T-cell (primary cell): ENCODE measurements at regions not wholly inside any gene's neighbourhood (a gene's known extent, or its start where the extent isn't known, plus 50 kb on each side); places are given as distances from the start of the nearest gene placed in this dataset.
"Not testable (repeated sequence)": the region's sequence is repeated elsewhere in the genome, so short reads cannot be mapped to it uniquely, and the experiment has no call there.

Experiments
- ATAC-seq, 4 experiments: fragments of 200-7000 bp in 3 of 4; fragments of 150-1000 bp in 1 of 4; cut with Tn5 transposase; replicated peaks in 1 of 4; 1 replicate in 3 of 4; 2 replicates in 1 of 4; pipeline ENCODE4 v1.10.0; 2021; ENCODE audit warnings: moderate library complexity in 3 of 4, mild to moderate bottlenecking in 2 of 4, moderate number of reproducible peaks in 1 of 4
- CTCF ChIA-PET, 2 donors: fragments of 300-600 bp; sonication (Branson Sonifier 250); formaldehyde crosslinking; loops; one replicate each; lab custom pipeline; 2022; ENCODE audit warnings: antibody characterized with exemption in 2 of 2; lab: Charles Lee
- POLR2A ChIA-PET, 2 donors: fragments of 300-600 bp; sonication (Branson Sonifier 250); formaldehyde crosslinking; loops; one replicate each; lab custom pipeline; 2022; ENCODE audit warnings: antibody characterized with exemption in 2 of 2; lab: Charles Lee
- DNase-seq, 35 experiments: peaks; one replicate each; pipeline versions ENCODE4 v3.0.0 to v3.0.0-alpha.2; 2013 to 2023
- H3K27ac ChIP-seq: one replicate; pipeline ENCODE4 v1.5.1; 2013; ENCODE audit warnings: low read length
- H3K27me3 ChIP-seq, 2 experiments: replicated peaks in 1 of 2; 1 replicate in 1 of 2; 2 replicates in 1 of 2; pipeline versions ENCODE4 v1.6.1 to v1.7.0; 2013; ENCODE audit warnings: low read length in 1 of 2, mixed read lengths in 1 of 2; ENCODE audit not compliant: control insufficient read depth in 2 of 2, insufficient read depth in 2 of 2; ENCODE audit errors: extremely low read depth in 1 of 2
- H3K36me3 ChIP-seq, 2 donors: 1 replicate in 1 of 2; 2 replicates in 1 of 2; pipeline versions ENCODE4 v1.6.1 to v1.7.0; 2013; ENCODE audit warnings: low read length in 1 of 2; ENCODE audit not compliant: control insufficient read depth in 2 of 2, insufficient read depth in 1 of 2; ENCODE audit errors: extremely low read depth in 1 of 2
- H3K4me1 ChIP-seq, 2 experiments: 1 replicate in 1 of 2; 2 replicates in 1 of 2; pipeline versions ENCODE4 v1.6.1 to v1.7.0; 2013; ENCODE audit warnings: low read length in 2 of 2, mixed read lengths in 1 of 2; ENCODE audit not compliant: insufficient read depth in 2 of 2, control insufficient read depth in 1 of 2; ENCODE audit errors: extremely low read depth in 1 of 2
- H3K4me3 ChIP-seq, 2 donors: 1 replicate in 1 of 2; 2 replicates in 1 of 2; pipeline versions ENCODE4 v1.5.1 to v1.7.0; 2013; ENCODE audit warnings: mild to moderate bottlenecking in 2 of 2, low read length in 1 of 2, moderate library complexity in 1 of 2; ENCODE audit not compliant: control insufficient read depth in 1 of 2; ENCODE audit errors: extremely low read depth in 1 of 2
- H3K9me3 ChIP-seq: 2 replicates; pipeline ENCODE4 v1.7.0; 2013
- H3K27ac Mint-ChIP-seq, 2 donors: one replicate each; pipeline ENCODE4 v1.8.0; 2020 to 2021; ENCODE audit warnings: mild to moderate bottlenecking in 2 of 2, mixed read lengths in 2 of 2
- H3K27me3 Mint-ChIP-seq, 2 donors: one replicate each; pipeline ENCODE4 v1.8.0; 2021 to 2022; ENCODE audit warnings: mixed read lengths in 2 of 2
- H3K36me3 Mint-ChIP-seq: one replicate; pipeline ENCODE4 v1.8.0; 2021; ENCODE audit warnings: mixed read lengths
- H3K4me1 Mint-ChIP-seq, 3 donors: one replicate each; pipeline ENCODE4 v1.8.0; 2020 to 2022; ENCODE audit warnings: mixed read lengths in 3 of 3, mild to moderate bottlenecking in 1 of 3
- H3K4me3 Mint-ChIP-seq, 3 donors: one replicate each; pipeline ENCODE4 v1.8.0; 2020 to 2022; ENCODE audit warnings: mild to moderate bottlenecking in 3 of 3, mixed read lengths in 3 of 3, moderate library complexity in 3 of 3
- H3K9me3 Mint-ChIP-seq, 3 donors: one replicate each; pipeline ENCODE4 v1.8.0; 2020 to 2022; ENCODE audit warnings: mixed read lengths in 3 of 3
- WGBS: methylation state at CpG from one replicate; pipeline ENCODE4 v1.1.5; 2013; ENCODE audit warnings: missing lambda C conversion rate; ENCODE audit not compliant: insufficient coverage; 5-methylcytosine and 5-hydroxymethylcytosine counted together

DNA sequence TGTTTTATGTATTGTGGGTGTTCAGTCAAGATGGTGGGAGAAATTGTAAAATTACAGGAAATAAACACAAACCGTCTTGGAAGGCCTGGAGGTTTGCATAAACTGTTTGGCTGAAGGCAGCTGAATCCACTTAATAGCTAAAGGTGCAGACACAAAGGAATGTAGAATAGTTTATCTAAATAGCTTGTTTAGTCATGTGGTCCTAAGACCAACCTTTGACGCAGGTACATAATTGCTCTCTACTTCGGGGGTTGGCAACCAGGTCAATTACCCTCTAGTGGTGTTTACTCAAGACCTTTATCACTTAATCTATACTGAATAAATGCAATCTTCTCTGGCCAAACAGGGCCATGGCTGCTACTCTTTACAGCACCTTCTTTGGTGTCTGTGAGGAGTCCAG is 502.8 kb downstream of the IGSF11 start:
- Histone ChIP-seq H3K27ac (no peak overlapping the region), H3K9me3 (no peaks in the 10 kb centered on the region), H3K27me3 (no peaks in the 10 kb centered on the region), H3K4me1 (no peaks in the 10 kb centered on the region), H3K4me3 (no peak overlapping the region), H3K36me3 (no peaks in the 10 kb centered on the region)
- Mint-ChIP-seq H3K27ac (no peak overlapping the region), H3K36me3 (no peaks in the 10 kb centered on the region), H3K27me3 (no peaks in the 10 kb centered on the region), H3K9me3 (peaks cover 3 to 4% (median 3%) of the 10 kb centered on the region in 3 donors), H3K4me3 (no peak overlapping the region), H3K4me1 (no peaks in the 10 kb centered on the region)
- 100% methylated on average over 1 of the region's 3 CpGs for WGBS
- ChIA-PET POLR2A (no interaction called here), CTCF (no interaction called here)
- DNase-seq (no peak), ATAC-seq (no peak)

DNA sequence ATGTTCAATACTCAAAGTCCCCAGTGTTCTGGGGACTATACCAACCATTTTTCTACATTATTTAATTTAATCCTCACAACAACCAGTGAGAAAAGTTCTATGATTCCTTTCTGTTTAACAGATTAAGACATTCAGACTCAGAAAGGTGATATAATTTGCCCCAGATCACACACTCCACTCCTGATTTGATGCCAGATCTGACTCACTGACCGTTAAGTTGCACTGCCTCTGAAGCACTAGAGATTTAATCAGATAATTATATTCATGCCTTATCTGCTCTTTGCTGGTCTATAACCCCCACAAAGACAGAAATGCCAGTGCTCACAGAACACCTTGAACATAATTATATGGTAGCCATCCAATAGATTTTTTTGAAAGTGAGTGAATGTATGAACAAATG is 501.0 kb downstream of the IGSF11 start:
- no peaks in the 10 kb centered on the region for H3K4me1 Mint-ChIP-seq
- Histone ChIP-seq H3K4me3 (no peak overlapping the region), H3K27me3 (no peaks in the 10 kb centered on the region), H3K9me3 (no peaks in the 10 kb centered on the region), H3K36me3 (no peaks in the 10 kb centered on the region), H3K4me1 (no peaks in the 10 kb centered on the region), H3K27ac (no peak overlapping the region)
- no peak overlapping the region for H3K4me3 Mint-ChIP-seq
- WGBS, result no CpG with 5 or more reads among the region's 1 CpG
- H3K9me3 Mint-ChIP-seq, result peaks cover 3 to 9% (median 4%) of the 10 kb centered on the region in 3 donors
- H3K27me3 Mint-ChIP-seq, result no peaks in the 10 kb centered on the region
- ChIA-PET POLR2A (no interaction called here), CTCF (no interaction called here)
- ATAC-seq (no peak), DNase-seq (no peak)
- no peak overlapping the region for H3K27ac Mint-ChIP-seq
- no peaks in the 10 kb centered on the region for H3K36me3 Mint-ChIP-seq

DNA sequence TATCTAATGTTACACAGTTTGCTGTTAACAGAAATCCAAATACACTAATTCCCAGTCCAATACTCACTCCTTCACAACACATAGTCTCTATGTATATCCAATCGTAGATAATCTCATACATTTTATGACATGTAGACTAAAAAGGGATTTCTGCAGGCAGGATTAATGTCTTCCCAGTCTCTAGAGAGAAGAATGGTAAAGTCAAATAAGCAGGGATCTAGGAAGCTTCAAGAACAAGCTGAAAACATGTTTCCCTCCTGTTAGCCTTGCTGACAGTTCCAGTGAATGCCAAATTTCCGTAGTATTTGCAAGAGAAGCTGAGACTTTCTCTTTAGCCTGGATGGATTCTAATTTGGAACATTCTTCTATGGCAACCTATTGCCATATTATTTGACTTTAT is 500.1 kb downstream of the IGSF11 start:
- H3K9me3 ChIP-seq, result no peaks in the 10 kb centered on the region
- no CpG with 5 or more reads among the region's 2 CpGs for WGBS
- no peak for ATAC-seq

DNA sequence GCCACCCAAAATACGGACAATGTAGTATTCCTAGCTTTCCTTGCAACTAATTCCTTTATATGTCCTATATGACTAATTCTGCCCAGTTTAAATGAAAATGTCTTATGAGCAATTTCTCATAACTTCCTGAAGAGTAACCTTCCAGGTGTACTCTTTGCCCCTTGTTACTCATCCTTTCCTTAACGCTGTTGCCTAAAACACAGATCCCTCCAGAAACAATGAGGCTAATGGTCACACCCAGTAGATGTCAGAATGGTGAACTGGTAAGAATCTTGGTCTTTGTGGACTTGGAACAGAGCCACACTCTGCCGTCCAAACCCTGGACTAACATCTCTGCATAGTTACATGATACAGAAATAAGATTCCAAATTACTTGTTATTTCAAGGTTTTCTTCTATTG is 497.9 kb downstream of the IGSF11 start:
- ChIA-PET CTCF (no interaction called here), POLR2A (no interaction called here)
- ATAC-seq, result no peak
- Histone ChIP-seq H3K4me1 (no peaks in the 10 kb centered on the region), H3K36me3 (no peaks in the 10 kb centered on the region), H3K27ac (no peak overlapping the region), H3K9me3 (no peaks in the 10 kb centered on the region), H3K27me3 (no peaks in the 10 kb centered on the region), H3K4me3 (no peak overlapping the region)
- Mint-ChIP-seq H3K4me3 (no peak overlapping the region), H3K36me3 (no peaks in the 10 kb centered on the region), H3K4me1 (no peaks in the 10 kb centered on the region), H3K27ac (no peak overlapping the region), H3K9me3 (peaks cover 3 to 13% (median 4%) of the 10 kb centered on the region in 3 donors), H3K27me3 (no peaks in the 10 kb centered on the region)
- no peak for DNase-seq
- 67% methylated on average over 1 of the region's 3 CpGs for WGBS

More for the DNA sequence above, 500.1 kb downstream of the IGSF11 start:
- Mint-ChIP-seq H3K27me3 (no peaks in the 10 kb centered on the region), H3K9me3 (peaks cover 4 to 12% (median 5%) of the 10 kb centered on the region in 3 donors), H3K36me3 (no peaks in the 10 kb centered on the region), H3K4me3 (no peak overlapping the region), H3K27ac (no peak overlapping the region), H3K4me1 (no peaks in the 10 kb centered on the region)
- POLR2A ChIA-PET, result no interaction called here
- Histone ChIP-seq H3K27me3 (no peaks in the 10 kb centered on the region), H3K27ac (no peak overlapping the region), H3K36me3 (no peaks in the 10 kb centered on the region), H3K4me3 (no peak overlapping the region), H3K4me1 (no peaks in the 10 kb centered on the region)
- CTCF ChIA-PET, result no interaction called here
- no peak for DNase-seq

DNA sequence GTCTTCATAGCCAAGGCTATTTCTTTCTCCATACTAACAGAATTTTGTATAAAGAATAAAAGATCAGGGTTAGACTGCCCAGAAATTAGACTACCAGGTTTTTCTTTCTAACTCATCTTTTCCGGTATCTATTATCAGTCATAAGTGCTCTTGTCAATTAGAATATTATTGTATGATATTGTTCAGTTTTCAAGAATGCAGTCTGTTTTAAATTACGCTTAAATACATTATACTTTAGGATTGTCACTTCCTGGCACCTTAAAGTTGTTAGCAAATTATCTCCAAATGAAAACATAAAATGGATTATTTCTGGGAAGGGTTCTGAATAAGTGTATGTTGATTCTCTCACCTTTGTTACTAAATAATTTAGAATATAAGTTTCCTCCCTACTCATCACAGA is 497.2 kb downstream of the IGSF11 start:
- no CpG with 5 or more reads among the region's 2 CpGs for WGBS
- Histone ChIP-seq H3K9me3 (no peaks in the 10 kb centered on the region), H3K36me3 (no peaks in the 10 kb centered on the region), H3K27me3 (no peaks in the 10 kb centered on the region), H3K4me3 (no peak overlapping the region), H3K4me1 (no peaks in the 10 kb centered on the region), H3K27ac (no peak overlapping the region)
- Mint-ChIP-seq H3K4me3 (no peak overlapping the region), H3K27me3 (no peaks in the 10 kb centered on the region), H3K9me3 (peaks cover 3 to 13% (median 4%) of the 10 kb centered on the region in 3 donors), H3K4me1 (no peaks in the 10 kb centered on the region), H3K36me3 (no peaks in the 10 kb centered on the region), H3K27ac (no peak overlapping the region)
- DNase-seq, result no peak
- ChIA-PET CTCF (no interaction called here), POLR2A (no interaction called here)
- no peak for ATAC-seq

DNA sequence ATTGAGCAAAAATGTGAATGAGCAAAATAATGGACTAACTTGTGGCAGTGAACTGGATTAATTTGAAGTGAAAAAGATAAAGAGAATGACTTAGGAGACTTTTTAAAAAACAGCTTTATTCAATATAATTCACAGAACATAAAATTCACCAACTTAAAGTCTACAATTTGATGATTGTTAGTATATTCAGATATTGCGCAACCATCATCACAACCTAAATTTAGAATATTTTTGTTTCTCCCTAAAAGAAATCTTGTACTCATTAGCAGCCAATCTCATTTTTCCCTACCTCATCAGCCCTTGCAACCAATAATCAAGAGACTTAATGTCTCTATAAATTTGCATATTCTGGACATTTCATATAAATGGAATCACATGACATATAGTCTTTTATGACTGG is 496.5 kb downstream of the IGSF11 start:
- ChIA-PET CTCF (no interaction called here), POLR2A (no interaction called here)
- no peak for ATAC-seq
- no peaks in the 10 kb centered on the region for H3K36me3 ChIP-seq
- Mint-ChIP-seq H3K27me3 (no peaks in the 10 kb centered on the region), H3K4me3 (no peak overlapping the region), H3K27ac (no peak overlapping the region), H3K9me3 (peaks cover 3 to 13% (median 4%) of the 10 kb centered on the region in 3 donors), H3K4me1 (no peaks in the 10 kb centered on the region), H3K36me3 (no peaks in the 10 kb centered on the region)
- no peak overlapping the region for H3K27ac ChIP-seq
- DNase-seq, result no peak
- H3K9me3 ChIP-seq, result no peaks in the 10 kb centered on the region
- H3K4me1 ChIP-seq, result no peaks in the 10 kb centered on the region
- WGBS, result no CpG with 5 or more reads among the region's 1 CpG
- H3K27me3 ChIP-seq, result no peaks in the 10 kb centered on the region
- no peak overlapping the region for H3K4me3 ChIP-seq

DNA sequence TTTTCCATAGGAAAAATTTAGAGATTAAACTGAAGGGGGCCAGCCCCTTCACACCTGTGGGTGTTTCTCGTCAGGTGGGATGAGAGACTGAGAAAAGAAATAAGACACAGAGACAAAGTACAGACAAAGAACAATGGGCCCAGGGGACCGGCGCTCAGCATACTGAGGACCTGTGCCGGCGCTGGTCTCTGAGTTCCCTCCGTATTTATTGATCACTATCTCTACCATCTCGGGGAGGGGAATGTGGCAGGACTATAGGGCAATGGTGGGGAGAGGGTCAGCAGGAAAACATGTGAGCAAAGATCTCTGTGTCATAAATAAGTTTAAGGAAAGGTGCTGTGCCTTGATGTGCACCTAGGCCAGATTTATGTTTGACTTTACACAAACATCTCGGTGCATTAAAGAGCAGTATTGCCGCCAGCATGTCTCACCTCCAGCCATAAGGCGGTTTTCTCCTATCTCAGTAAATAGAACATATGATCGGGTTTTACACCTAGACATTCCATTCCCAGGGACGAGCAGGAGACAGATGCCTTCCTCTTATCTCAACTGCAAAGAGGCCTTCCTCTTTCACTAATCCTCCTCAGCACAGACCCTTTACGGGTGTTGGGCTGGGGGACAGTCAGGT is 494.7 kb downstream of the IGSF11 start:
- 83% methylated on average over 4 of the region's 13 CpGs for WGBS
- H3K27ac Mint-ChIP-seq, H3K4me1 ChIP-seq, H3K27ac ChIP-seq, H3K4me1 Mint-ChIP-seq, H3K27me3 Mint-ChIP-seq, H3K36me3 Mint-ChIP-seq, CTCF ChIA-PET, H3K27me3 ChIP-seq, H3K36me3 ChIP-seq, DNase-seq, ATAC-seq, H3K4me3 ChIP-seq, H3K4me3 Mint-ChIP-seq, H3K9me3 ChIP-seq: not testable (repeated sequence)
- peaks cover 3 to 15% (median 4%) of the 10 kb centered on the region in 3 donors for H3K9me3 Mint-ChIP-seq
- POLR2A ChIA-PET, result interaction anchor here in 1 of 2 donors (0.7 kb wide), 1 partner anchor 16 kb away, joined by 3 read pairs; no protein-coding TSS in a partner anchor
